BE2C (cell line): ENCODE measurements at regions not wholly inside any gene's neighbourhood (a gene's known extent, or its start where the extent isn't known, plus 50 kb on each side); places are given as distances from the start of the nearest gene placed in this dataset.

ENCODE experiments used
- DNase-seq: peaks from one replicate; pipeline ENCODE4 v3.0.0-alpha.2; 2020
- H3K27me3 ChIP-seq: fragments of 250-450 bp; sonication (Bioruptor Pico); 2 replicates; pipeline ENCODE4 v1.5.1; 2020; ENCODE audit warnings: mild to moderate bottlenecking
- H3K36me3 ChIP-seq: fragments of 250-450 bp; sonication (Bioruptor Pico); 2 replicates; pipeline ENCODE4 v1.5.1; 2020; ENCODE audit warnings: mild to moderate bottlenecking
- H3K4me1 ChIP-seq: fragments of 250-450 bp; sonication (Bioruptor Pico); 2 replicates; pipeline ENCODE4 v1.5.1; 2020
- H3K4me3 ChIP-seq: 2 replicates; pipeline ENCODE4 v1.5.1; 2011; ENCODE audit warnings: low read depth, low read length
- H3K9me3 ChIP-seq: fragments of 250-450 bp; sonication (Bioruptor Pico); 2 replicates; pipeline ENCODE4 v1.5.1; 2020
- TF ChIP-seq, protein P1 (sequence below): IDR thresholded peaks from 2 replicates; pipeline ENCODE4 v1.5.1; 2012; ENCODE audit warnings: mild to moderate bottlenecking, low read depth, low read length

DNA sequence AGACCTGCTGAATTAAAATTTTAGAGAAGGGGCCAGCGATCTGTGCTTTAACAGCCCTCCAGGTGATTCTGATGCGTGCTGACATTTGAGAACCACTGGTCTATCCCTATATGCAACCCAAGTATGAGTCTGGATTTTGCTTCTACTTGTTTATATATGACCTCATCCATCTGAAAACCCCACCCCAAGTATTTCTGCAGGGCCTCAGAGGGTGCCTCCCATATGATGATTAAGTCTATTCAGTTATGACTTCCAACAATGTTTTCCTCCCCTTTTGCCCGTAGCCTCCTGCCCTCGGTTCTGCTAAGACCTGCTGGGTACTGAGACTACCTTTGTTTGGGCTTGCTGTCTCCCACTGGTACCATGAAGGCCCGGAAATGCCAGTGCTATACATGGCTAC, 376.0 kb upstream of the SMARCA2 start:
- H3K27me3 ChIP-seq = no peaks in the 10 kb centered on the region
- TF ChIP-seq, protein P1, sequence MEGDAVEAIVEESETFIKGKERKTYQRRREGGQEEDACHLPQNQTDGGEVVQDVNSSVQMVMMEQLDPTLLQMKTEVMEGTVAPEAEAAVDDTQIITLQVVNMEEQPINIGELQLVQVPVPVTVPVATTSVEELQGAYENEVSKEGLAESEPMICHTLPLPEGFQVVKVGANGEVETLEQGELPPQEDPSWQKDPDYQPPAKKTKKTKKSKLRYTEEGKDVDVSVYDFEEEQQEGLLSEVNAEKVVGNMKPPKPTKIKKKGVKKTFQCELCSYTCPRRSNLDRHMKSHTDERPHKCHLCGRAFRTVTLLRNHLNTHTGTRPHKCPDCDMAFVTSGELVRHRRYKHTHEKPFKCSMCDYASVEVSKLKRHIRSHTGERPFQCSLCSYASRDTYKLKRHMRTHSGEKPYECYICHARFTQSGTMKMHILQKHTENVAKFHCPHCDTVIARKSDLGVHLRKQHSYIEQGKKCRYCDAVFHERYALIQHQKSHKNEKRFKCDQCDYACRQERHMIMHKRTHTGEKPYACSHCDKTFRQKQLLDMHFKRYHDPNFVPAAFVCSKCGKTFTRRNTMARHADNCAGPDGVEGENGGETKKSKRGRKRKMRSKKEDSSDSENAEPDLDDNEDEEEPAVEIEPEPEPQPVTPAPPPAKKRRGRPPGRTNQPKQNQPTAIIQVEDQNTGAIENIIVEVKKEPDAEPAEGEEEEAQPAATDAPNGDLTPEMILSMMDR = no peak
- no peaks in the 10 kb centered on the region for H3K4me1 ChIP-seq
- no peaks in the 10 kb centered on the region for H3K36me3 ChIP-seq
- no peak overlapping the region for H3K4me3 ChIP-seq
- DNase-seq = no peak
- no peaks in the 10 kb centered on the region for H3K9me3 ChIP-seq

DNA sequence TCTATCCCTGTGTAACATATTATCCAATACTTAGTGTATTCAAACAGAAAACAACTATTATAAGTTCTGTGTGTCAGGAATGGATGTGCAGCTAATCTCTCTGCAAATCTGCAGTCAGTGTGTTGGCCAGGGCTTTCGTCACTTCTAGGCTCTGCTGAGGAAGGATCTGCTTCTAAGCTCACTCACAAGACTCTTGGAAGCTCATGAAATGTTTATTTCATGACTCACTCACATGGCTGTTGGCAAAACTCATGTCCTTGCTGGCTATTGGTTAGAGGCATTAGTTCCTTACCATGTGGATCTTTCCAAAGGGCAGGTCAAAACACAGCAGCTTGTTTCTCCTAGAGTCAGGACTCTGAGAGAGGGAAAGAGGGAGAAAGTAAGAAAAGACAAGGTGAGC, 367.4 kb upstream of the SMARCA2 start:
- Histone ChIP-seq H3K27me3 (no peaks in the 10 kb centered on the region), H3K4me3 (no peak overlapping the region), H3K4me1 (no peaks in the 10 kb centered on the region), H3K36me3 (no peaks in the 10 kb centered on the region), H3K9me3 (no peaks in the 10 kb centered on the region; the same call in 1 of the 2 replicates)
- no peak for DNase-seq
- TF ChIP-seq, protein P1 = no peak

GRCh38 chr9:1653282-1653681, 361.9 kb upstream of the SMARCA2 start:
- no peak for DNase-seq
- no peaks in the 10 kb centered on the region for H3K27me3 ChIP-seq

DNA sequence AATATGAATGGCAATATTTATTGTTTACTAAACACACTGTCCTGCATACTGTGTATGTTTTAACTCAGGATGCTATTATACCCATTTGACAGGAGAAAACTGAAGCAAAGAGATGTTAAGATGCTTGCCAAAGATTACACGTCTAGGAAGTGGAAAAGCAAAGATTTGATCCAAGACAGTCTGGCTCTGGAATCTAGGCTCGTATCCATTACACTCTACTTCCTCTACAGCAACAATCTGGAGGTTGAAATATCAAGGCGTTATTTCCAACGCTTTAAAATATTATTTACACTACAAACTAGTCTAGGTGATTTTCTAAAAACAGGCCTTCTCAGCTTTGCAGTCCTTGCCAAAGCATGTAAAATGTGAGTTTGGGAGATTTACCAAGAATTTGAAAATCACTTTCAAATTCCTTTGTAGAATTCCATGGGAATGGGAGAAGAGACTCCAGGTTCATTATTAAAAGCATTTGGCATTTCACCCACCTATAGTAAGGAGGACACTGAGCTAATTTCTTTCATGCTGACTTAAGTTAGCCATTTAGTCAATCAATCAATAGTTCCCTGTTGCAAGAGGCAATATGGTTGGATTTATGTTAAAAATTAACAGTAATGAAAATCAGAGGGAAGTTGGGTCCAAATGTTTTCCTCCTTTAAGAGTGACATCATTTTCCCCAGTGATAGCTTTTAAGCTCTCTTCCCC, 356.3 kb upstream of the SMARCA2 start:
- no peak overlapping the region for H3K4me3 ChIP-seq
- H3K27me3 ChIP-seq = no peaks in the 10 kb centered on the region
- TF ChIP-seq, protein P1 = no peak
- H3K4me1 ChIP-seq = no peaks in the 10 kb centered on the region
- no peaks in the 10 kb centered on the region; the same call in 1 of the 2 replicates for H3K9me3 ChIP-seq
- no peaks in the 10 kb centered on the region for H3K36me3 ChIP-seq
- DNase-seq = no peak

More at GRCh38 chr9:1653282-1653681, 361.9 kb upstream of the SMARCA2 start:
- no peaks in the 10 kb centered on the region; the same call in 1 of the 2 replicates for H3K9me3 ChIP-seq
- TF ChIP-seq, protein P1 = no peak
- no peaks in the 10 kb centered on the region for H3K4me1 ChIP-seq
- no peak overlapping the region for H3K4me3 ChIP-seq
- no peaks in the 10 kb centered on the region for H3K36me3 ChIP-seq

DNA sequence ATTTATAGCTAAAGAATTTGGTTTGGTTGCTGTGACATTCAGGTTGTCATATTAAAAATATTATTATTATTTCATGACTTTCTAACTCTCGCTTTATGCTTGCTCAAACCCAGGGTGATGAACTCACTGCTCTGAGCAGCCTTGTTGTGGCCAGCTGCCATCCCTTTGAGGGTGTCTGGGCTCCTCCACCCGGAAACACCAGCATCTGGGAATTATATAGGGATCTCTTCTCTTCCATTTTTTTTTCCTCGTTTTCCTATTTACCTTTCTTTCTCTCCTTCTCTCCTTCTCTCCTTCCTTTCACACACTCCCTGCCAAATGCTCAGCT, 355.8 kb upstream of the SMARCA2 start:
- TF ChIP-seq, protein P1 = no peak
- H3K27me3 ChIP-seq = no peaks in the 10 kb centered on the region
- no peaks in the 10 kb centered on the region; the same call in 1 of the 2 replicates for H3K9me3 ChIP-seq
- DNase-seq = no peak
- no peak overlapping the region for H3K4me3 ChIP-seq
- H3K36me3 ChIP-seq = no peaks in the 10 kb centered on the region
- no peaks in the 10 kb centered on the region for H3K4me1 ChIP-seq

GRCh38 chr9:1668441-1668840, 346.7 kb upstream of the SMARCA2 start:
- H3K9me3 ChIP-seq = no peaks in the 10 kb centered on the region
- no peaks in the 10 kb centered on the region for H3K27me3 ChIP-seq
- H3K36me3 ChIP-seq = no peaks in the 10 kb centered on the region
- no peak overlapping the region for H3K4me3 ChIP-seq
- TF ChIP-seq, protein P1 = no peak
- DNase-seq = no peak
- H3K4me1 ChIP-seq = no peaks in the 10 kb centered on the region
